ENCODE measurements at regions not wholly inside any gene's neighbourhood (a gene's known extent, or its start where the extent isn't known, plus 50 kb on each side); places are given as distances from the start of the nearest gene placed in this dataset.

GRCh38 chr1:30036666-30037065 is 686.7 kb downstream of the MATN1 start:
- Histone ChIP-seq H3K27me3 (ENCODE audit: control insufficient read depth in 4 of 4, insufficient read depth in 4 of 4, low read length in 3 of 4) (no peaks in the 10 kb centered on the region), H3K9me3 (ENCODE audit: control insufficient read depth in 4 of 4, low read length in 3 of 4) (no peaks in the 10 kb centered on the region), H3K4me3 (ENCODE audit: low read depth in 1 of 3, low read length in 3 of 3) (no peak overlapping the region), H3K27ac (ENCODE audit: low read depth in 1 of 2, low read length in 2 of 2) (no peak overlapping the region), H3K9ac (ENCODE audit: low read depth in 1 of 2, low read length in 2 of 2) (no peak overlapping the region), H3K36me3 (ENCODE audit: control insufficient read depth in 4 of 4, insufficient read depth in 3 of 4, low read depth in 1 of 4, low read length in 3 of 4) (no peaks in the 10 kb centered on the region), H3K4me1 (ENCODE audit: control insufficient read depth in 4 of 4, insufficient read depth in 4 of 4, low read length in 3 of 4) (peaks cover 0 to 4% (median 0%) of the 10 kb centered on the region in 4 donors)
- TF ChIP-seq TAF1 (conservative IDR thresholded peaks at IDR 0.05) (no peak), JUND (IDR thresholded peaks at IDR 0.05) (no peak), YY1 (IDR thresholded peaks at IDR 0.05) (no peak), HNF4A (conservative IDR thresholded peaks at IDR 0.05) (no peak), ZBTB33 (IDR thresholded peaks at IDR 0.05) (no peak), ATF3 (IDR thresholded peaks at IDR 0.05) (no peak), RAD21 (IDR thresholded peaks at IDR 0.05) (no peak), CTCF (IDR thresholded peaks at IDR 0.05; ENCODE audit: low read depth, low read length, missing input control) (no peak), FOXA1 (IDR thresholded peaks at IDR 0.05) (no peak), HNF4G (IDR thresholded peaks at IDR 0.05) (no peak), SP1 (IDR thresholded peaks at IDR 0.05) (no peak), RXRA (IDR thresholded peaks at IDR 0.05) (no peak), MAX (IDR thresholded peaks at IDR 0.05) (no peak), REST (IDR thresholded peaks at IDR 0.05) (no peak)
- DNase-seq (ENCODE audit: low spot score), result peak; percentile 25

GRCh38 chr1:30036229-30036547 is 687.2 kb downstream of the MATN1 start:
- H3K36me3 ChIP-seq (ENCODE audit: control insufficient read depth in 4 of 4, insufficient read depth in 3 of 4, low read depth in 1 of 4, low read length in 3 of 4), result no peaks in the 10 kb centered on the region
- WGBS, result 82% methylated on average over 6 of the region's 6 CpGs
- H3K9ac ChIP-seq (ENCODE audit: low read depth in 1 of 2, low read length in 2 of 2), result no peak overlapping the region
- H3K27ac ChIP-seq (ENCODE audit: low read depth in 1 of 2, low read length in 2 of 2), result no peak overlapping the region
- DNase-seq (ENCODE audit: low spot score), result peak; percentile 2
- no peaks in the 10 kb centered on the region for H3K9me3 ChIP-seq (ENCODE audit: control insufficient read depth in 4 of 4, low read length in 3 of 4)
- H3K4me3 ChIP-seq (ENCODE audit: low read depth in 1 of 3, low read length in 3 of 3), result no peak overlapping the region
- peaks cover 0 to 4% (median 0%) of the 10 kb centered on the region in 4 donors for H3K4me1 ChIP-seq (ENCODE audit: control insufficient read depth in 4 of 4, insufficient read depth in 4 of 4, low read length in 3 of 4)
- TF ChIP-seq CTCF (IDR thresholded peaks at IDR 0.05; ENCODE audit: low read depth, low read length, missing input control), result no peak
- no peak for TF ChIP-seq ZBTB33 (IDR thresholded peaks at IDR 0.05)
- H3K27me3 ChIP-seq (ENCODE audit: control insufficient read depth in 4 of 4, insufficient read depth in 4 of 4, low read length in 3 of 4), result no peaks in the 10 kb centered on the region
